GM18909 (cell line): ENCODE measurements at regions not wholly inside any gene's neighbourhood (a gene's known extent, or its start where the extent isn't known, plus 50 kb on each side); places are given as distances from the start of the nearest gene placed in this dataset.

ENCODE experiments used
- ATAC-seq: cut with Tn5 transposase; IDR thresholded peaks from one replicate; pipeline ENCODE4 v1.9.1; 2021; ENCODE audit warnings: mild to moderate bottlenecking; ENCODE audit not compliant: unreplicated experiment, poor library complexity

GRCh38 chr17:57174591-57174990 lies 81.7 kb upstream of the MSI2 start:
- peak; percentile 80 for ATAC-seq

- no peak for ATAC-seq
These were observed 77.5 kb upstream of the MSI2 start for GRCh38 chr17:57178839-57179238.

GRCh38 chr17:57182621-57183020 lies 73.7 kb upstream of the MSI2 start:
- ATAC-seq: no peak

DNA sequence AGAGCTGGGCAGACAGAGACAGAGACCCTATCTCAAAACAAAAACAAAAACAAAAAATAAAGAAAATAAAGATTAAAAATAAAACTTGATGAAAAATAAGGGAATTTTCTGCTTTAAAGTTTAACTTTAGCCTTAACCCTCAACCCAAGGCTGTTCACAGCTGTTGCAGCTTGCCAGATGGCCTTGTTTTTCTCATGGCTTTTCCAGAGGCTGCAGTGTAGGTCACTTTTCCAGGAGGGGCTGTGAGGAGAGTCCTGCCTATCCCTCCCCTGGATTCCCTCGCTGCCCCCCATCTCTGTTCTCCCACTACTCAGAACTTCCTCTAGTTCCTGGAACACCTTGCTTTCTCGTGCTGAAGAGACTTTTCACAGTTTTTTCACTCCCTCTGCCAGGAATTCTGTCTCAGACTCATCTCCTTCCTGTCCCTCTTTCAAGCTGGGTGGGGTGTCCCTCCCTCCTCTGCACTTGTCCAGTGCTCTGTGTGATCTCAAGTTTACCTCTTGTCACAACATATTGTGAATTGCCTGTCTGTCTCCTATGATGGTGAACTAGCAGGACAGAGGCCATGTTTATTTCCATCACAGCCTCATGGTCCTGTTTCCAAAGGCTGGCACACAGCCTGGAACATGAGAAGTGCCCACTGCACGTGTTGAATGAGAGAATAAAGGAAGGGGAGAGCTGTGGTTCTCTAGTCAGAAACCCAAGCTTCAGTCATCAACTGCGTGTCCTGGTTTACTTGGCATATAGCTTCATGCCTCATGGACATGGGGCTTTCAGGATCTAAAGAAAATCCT lies 69.9 kb upstream of the MSI2 start:
- no peak for ATAC-seq

DNA sequence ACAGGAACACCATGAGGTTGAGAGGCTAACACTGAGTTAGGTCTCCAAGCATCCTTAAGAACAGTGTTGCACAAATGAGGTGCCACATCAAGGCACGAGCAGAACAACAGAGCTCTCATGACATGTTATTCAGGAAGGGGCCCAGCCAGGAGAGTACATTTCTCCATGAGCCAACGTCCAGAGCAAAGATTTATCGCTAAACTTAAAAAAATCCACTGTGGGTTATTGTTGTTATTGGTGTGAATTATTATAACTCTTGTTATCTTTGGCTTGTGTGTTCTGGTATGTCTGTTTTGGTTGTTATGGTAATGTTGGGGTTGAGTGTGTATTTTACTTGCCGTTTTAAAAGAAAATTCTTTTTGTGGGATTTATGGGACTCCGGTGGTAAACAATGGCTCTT lies 68.9 kb upstream of the MSI2 start:
- no peak for ATAC-seq

- no peak for ATAC-seq
These were observed 60.4 kb upstream of the MSI2 start for GRCh38 chr17:57195785-57196460.

GRCh38 chr17:57197466-57198071 lies 58.8 kb upstream of the MSI2 start:
- ATAC-seq: no peak

DNA sequence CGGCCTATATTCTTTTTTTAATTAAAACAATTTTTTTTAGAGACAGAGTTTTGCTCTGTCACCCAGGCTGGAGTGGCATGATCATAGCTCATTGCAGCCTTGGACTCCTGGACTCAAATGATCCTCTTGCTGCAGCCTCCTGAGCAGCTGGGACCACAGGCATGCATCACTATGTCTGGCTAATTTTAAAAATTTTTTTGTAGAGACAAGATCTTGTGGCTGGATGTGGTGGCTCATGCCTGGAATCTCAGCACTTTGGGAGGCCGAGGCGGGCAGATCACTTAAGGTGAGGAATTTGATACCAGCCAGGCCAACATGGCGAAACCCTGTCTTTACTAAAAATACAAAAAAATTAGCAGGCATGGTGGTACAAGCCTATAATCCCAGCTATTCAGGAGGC lies 54.8 kb upstream of the MSI2 start:
- ATAC-seq: no peak

- no peak for ATAC-seq
These were observed 53.3 kb upstream of the MSI2 start for GRCh38 chr17:57203040-57203439.
